Loucy (cell line): ENCODE measurements at regions not wholly inside any gene's neighbourhood (a gene's known extent, or its start where the extent isn't known, plus 50 kb on each side); places are given as distances from the start of the nearest gene placed in this dataset.

Experiments used
- EZH2phosphoT487 ChIP-seq: fragments of 200-600 bp; IDR thresholded peaks from 2 replicates; pipeline ENCODE4 v1.6.1; 2018; ENCODE audit warnings: antibody characterized with exemption, mild to moderate bottlenecking, moderate library complexity, borderline replicate concordance
- TF ChIP-seq, protein P1 (sequence below): fragments of 200-600 bp; sonication (generic); conservative IDR thresholded peaks from 2 replicates; pipeline ENCODE4 v1.5.1; 2014; ENCODE audit warnings: mild to moderate bottlenecking, antibody characterized with exemption, low read length

DNA sequence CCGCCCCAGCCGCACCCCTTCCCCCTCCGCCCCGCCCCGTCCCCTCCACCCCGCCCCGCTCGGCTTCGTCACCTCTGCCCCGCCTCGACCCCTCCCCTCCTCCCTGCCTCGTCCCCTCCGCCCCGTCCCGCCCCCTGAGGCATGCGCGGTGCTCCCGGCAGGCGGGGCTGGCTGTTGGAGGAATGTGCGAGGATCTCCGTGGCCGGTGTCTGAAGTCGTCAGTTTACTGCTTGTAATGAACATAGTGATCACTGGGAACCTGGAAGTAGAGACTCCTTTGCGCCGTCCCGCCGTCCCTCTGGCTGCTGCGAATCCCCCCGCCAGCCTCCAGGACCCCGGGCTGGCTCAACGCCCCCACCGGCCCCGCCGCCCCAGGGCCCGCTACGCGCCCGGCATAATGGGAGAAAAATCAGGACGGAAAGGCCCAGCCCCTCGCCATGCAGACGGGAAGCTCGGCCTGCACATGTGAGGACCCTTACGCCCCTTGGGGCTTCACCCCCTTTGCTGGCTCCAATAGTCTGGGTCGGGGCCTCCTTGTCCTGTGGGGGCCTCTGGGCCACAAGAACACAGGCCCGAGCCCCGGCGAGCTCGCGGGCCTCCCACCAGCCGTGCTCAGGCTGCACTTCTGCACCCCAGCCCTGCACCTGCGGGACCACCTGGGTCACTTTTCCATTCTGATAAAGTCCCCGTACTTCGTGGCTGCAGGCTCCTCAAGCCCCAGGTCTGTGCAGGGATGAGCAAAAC, 743.1 kb downstream of the KCNJ18 start:
- TF ChIP-seq, protein P1, sequence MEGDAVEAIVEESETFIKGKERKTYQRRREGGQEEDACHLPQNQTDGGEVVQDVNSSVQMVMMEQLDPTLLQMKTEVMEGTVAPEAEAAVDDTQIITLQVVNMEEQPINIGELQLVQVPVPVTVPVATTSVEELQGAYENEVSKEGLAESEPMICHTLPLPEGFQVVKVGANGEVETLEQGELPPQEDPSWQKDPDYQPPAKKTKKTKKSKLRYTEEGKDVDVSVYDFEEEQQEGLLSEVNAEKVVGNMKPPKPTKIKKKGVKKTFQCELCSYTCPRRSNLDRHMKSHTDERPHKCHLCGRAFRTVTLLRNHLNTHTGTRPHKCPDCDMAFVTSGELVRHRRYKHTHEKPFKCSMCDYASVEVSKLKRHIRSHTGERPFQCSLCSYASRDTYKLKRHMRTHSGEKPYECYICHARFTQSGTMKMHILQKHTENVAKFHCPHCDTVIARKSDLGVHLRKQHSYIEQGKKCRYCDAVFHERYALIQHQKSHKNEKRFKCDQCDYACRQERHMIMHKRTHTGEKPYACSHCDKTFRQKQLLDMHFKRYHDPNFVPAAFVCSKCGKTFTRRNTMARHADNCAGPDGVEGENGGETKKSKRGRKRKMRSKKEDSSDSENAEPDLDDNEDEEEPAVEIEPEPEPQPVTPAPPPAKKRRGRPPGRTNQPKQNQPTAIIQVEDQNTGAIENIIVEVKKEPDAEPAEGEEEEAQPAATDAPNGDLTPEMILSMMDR: no peak
- TF ChIP-seq EZH2phosphoT487: no peak
